Esophagus muscularis mucosa (tissue), 4 donors: ENCODE measurements at regions not wholly inside any gene's neighbourhood (a gene's known extent, or its start where the extent isn't known, plus 50 kb on each side); places are given as distances from the start of the nearest gene placed in this dataset.

ENCODE experiments used
- DNase-seq: peaks from one replicate; pipeline ENCODE4 v3.0.0-alpha.2; 2017; ENCODE audit errors: extremely low spot score
- H3K27ac ChIP-seq, 4 donors: fragments of 200-600 bp; sonication (generic); replicated peaks in 1 of 4; 1 replicate in 3 of 4; 2 replicates in 1 of 4; pipeline ENCODE4 v1.5.1; 2016 to 2019; ENCODE audit warnings: mild to moderate bottlenecking in 1 of 4
- H3K27me3 ChIP-seq, 4 donors: fragments of 200-600 bp; sonication (generic); one replicate each; pipeline versions ENCODE4 v1.5.1 to v1.6.0; 2016 to 2019
- H3K36me3 ChIP-seq, 4 donors: fragments of 200-600 bp; sonication (generic); one replicate each; pipeline ENCODE4 v1.5.1; 2016 to 2019
- H3K4me1 ChIP-seq, 4 donors: fragments of 200-600 bp; sonication (generic); one replicate each; pipeline ENCODE4 v1.5.1; 2016 to 2019
- H3K4me3 ChIP-seq, 4 donors: fragments of 200-600 bp; sonication (generic); 1 replicate in 2 of 4; 2 replicates in 2 of 4; pipeline ENCODE4 v1.5.1; 2016 to 2019; ENCODE audit warnings: mild to moderate bottlenecking in 4 of 4, moderate library complexity in 1 of 4
- H3K9me3 ChIP-seq, 4 donors: fragments of 200-600 bp; sonication (generic); 1 replicate in 3 of 4; 2 replicates in 1 of 4; pipeline ENCODE4 v1.5.1; 2016 to 2019
- CTCF ChIP-seq, 3 experiments: fragments of 200-600 bp in 2 of 3; fragments of 450-650 bp in 1 of 3; sonication (generic) in 2 of 3; IDR thresholded peaks; one replicate each; pipeline ENCODE4 v1.5.1; 2017 to 2019; ENCODE audit warnings: antibody characterized with exemption in 3 of 3, mild to moderate bottlenecking in 2 of 3, moderate library complexity in 1 of 3
- EP300 ChIP-seq: sonication (generic); formaldehyde crosslinking; IDR thresholded peaks from one replicate; pipeline ENCODE4 v1.6.1; 2017; ENCODE audit warnings: antibody characterized with exemption
- POLR2A ChIP-seq: fragments of 450-650 bp; IDR thresholded peaks from one replicate; pipeline ENCODE4 v1.6.1; 2017; ENCODE audit warnings: antibody characterized with exemption, moderate library complexity, mild to moderate bottlenecking, low read depth
- POLR2AphosphoS5 ChIP-seq, 2 donors: sonication (generic); formaldehyde crosslinking; IDR thresholded peaks; one replicate each; pipeline ENCODE4 v1.6.1; 2017; ENCODE audit warnings: antibody characterized with exemption in 2 of 2
- WGBS: methylation state at CpG from one replicate; pipeline ENCODE4 v1.1.5; 2018; 5-methylcytosine and 5-hydroxymethylcytosine counted together
- intact Hi-C: fragments of 100-400 bp; cut with DNase I; formaldehyde crosslinking; loops from one replicate; pipeline ENCODE4 v1.15.1; 2023

GRCh38 chr10:6774406-6774805, 194.3 kb upstream of the PRKCQ start:
- H3K27ac ChIP-seq = no peak overlapping the region

GRCh38 chr10:6771331-6771730, 191.3 kb upstream of the PRKCQ start:
- WGBS = 59% methylated on average over 3 of the region's 3 CpGs
- Histone ChIP-seq H3K27me3 (peaks cover 0 to 4% (median 0%) of the 10 kb centered on the region in 4 donors), H3K9me3 (peaks cover 0 to 8% (median 4%) of the 10 kb centered on the region in 4 donors), H3K36me3 (no peaks in the 10 kb centered on the region), H3K27ac (no peak overlapping the region), H3K4me1 (peaks cover 0 to 5% (median 5%) of the 10 kb centered on the region in 4 donors), H3K4me3 (no peak overlapping the region)
- no peak for DNase-seq
- intact Hi-C loops = no loop called here
- TF ChIP-seq POLR2A (no peak), CTCF (IDR thresholded peaks at IDR 0.05) (no peak), EP300 (no peak), POLR2AphosphoS5 (IDR thresholded peaks at IDR 0.05) (no peak)

More at GRCh38 chr10:6774406-6774805, 194.3 kb upstream of the PRKCQ start:
- H3K4me3 ChIP-seq = no peak overlapping the region
- peaks cover 0 to 16% (median 0%) of the 10 kb centered on the region in 4 donors for H3K27me3 ChIP-seq
- no peaks in the 10 kb centered on the region for H3K36me3 ChIP-seq
- intact Hi-C loops = no loop called here
- peaks cover 0 to 8% (median 4%) of the 10 kb centered on the region in 4 donors for H3K9me3 ChIP-seq
- no peak for DNase-seq
- WGBS = 75% methylated on average over 3 of the region's 3 CpGs
- no peak for TF ChIP-seq CTCF (IDR thresholded peaks at IDR 0.05)
- TF ChIP-seq POLR2AphosphoS5 (IDR thresholded peaks at IDR 0.05) = no peak
- TF ChIP-seq POLR2A = no peak
- TF ChIP-seq EP300 = no peak
- H3K4me1 ChIP-seq = peaks cover 0 to 5% (median 0%) of the 10 kb centered on the region in 4 donors

GRCh38 chr10:6770846-6771245, 190.8 kb upstream of the PRKCQ start:
- 80% methylated on average over 6 of the region's 6 CpGs for WGBS

DNA sequence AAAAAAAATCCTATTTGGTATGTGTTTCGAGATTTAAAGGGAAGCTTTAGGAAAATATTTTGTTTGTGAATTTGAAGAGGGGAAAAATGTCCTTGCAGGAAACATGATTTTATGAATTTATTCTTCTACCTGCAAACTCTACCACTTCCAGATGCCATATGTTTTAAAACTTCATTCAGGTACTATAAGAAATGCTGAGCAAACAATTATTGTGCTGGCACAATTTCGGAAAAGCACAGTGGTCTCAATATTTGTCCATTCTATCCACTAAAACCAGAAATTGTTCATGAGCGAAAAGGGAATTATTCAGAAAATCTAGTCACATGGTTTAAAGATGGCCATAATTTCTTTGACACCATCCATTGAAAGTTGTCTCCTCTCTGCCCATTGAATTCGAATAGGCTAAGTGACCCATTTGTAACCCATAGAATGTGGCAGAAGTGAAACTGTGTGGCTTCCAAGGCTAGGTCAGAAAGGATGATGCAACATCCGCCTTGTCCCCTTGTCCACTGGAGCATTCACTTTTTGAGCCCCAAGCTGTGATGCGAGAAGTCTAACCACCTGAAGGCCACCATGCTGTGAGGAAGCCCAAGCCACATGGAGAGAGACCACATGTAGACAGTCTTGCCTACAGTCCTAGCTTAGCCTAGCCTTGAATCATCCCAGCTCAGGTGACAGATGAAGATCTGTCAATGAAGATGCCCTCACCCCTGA, 189.8 kb upstream of the PRKCQ start:
- H3K27me3 ChIP-seq = no peaks in the 10 kb centered on the region
- peaks cover 0 to 8% (median 4%) of the 10 kb centered on the region in 4 donors for H3K9me3 ChIP-seq
- H3K36me3 ChIP-seq = no peaks in the 10 kb centered on the region
- intact Hi-C loops = no loop called here
- peaks cover 0 to 9% (median 5%) of the 10 kb centered on the region in 4 donors for H3K4me1 ChIP-seq
- WGBS = 93% methylated on average over 6 of the region's 6 CpGs
- no peak overlapping the region for H3K4me3 ChIP-seq
- TF ChIP-seq CTCF (IDR thresholded peaks at IDR 0.05) (no peak), POLR2A (no peak), POLR2AphosphoS5 (IDR thresholded peaks at IDR 0.05) (no peak), EP300 (no peak)
- no peak overlapping the region for H3K27ac ChIP-seq
- no peak for DNase-seq

More at GRCh38 chr10:6770846-6771245, 190.8 kb upstream of the PRKCQ start:
- intact Hi-C loops = no loop called here
- no peak overlapping the region for H3K27ac ChIP-seq
- H3K9me3 ChIP-seq = peaks cover 0 to 8% (median 4%) of the 10 kb centered on the region in 4 donors
- DNase-seq = no peak
- TF ChIP-seq CTCF (IDR thresholded peaks at IDR 0.05) = no peak
- TF ChIP-seq EP300 = no peak
- no peak for TF ChIP-seq POLR2AphosphoS5 (IDR thresholded peaks at IDR 0.05)
- no peak for TF ChIP-seq POLR2A
- H3K4me1 ChIP-seq = peaks cover 0 to 9% (median 5%) of the 10 kb centered on the region in 4 donors
- H3K36me3 ChIP-seq = no peaks in the 10 kb centered on the region
- H3K4me3 ChIP-seq = no peak overlapping the region
- H3K27me3 ChIP-seq = no peaks in the 10 kb centered on the region
